ENCODE measurements at regions not wholly inside any gene's neighbourhood (a gene's known extent, or its start where the extent isn't known, plus 50 kb on each side); places are given as distances from the start of the nearest gene placed in this dataset.

DNA sequence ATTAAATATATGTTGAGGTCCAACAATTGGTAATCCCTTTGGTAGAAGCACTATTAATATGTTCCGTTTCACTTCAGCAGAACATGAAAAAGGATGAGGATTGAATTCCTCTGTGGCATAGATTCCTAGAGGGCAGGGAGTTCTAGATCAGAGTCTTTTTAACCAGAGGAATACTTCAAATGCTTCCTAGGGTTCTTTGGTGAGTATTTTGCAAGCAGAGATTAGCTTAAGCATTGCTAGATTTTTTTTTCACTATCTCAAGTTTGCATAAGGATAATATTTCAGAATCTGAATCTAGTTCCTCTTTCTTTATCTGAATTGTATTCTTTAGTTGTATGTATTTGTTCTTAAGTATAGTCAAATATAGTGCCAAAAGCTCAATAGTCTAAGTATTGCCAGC lies 116.6 kb upstream of the ADAMTSL1 start:
- H3K4me1 ChIP-seq (ENCODE audit: low read length): no peaks in the 10 kb centered on the region
- H3K79me2 ChIP-seq (ENCODE audit: low read length): no peaks in the 10 kb centered on the region
- H3K27ac ChIP-seq (ENCODE audit: low read length): no peak overlapping the region
- no peak overlapping the region for H3K4me2 ChIP-seq (ENCODE audit: low read length)
- H3K36me3 ChIP-seq (replicated peaks; ENCODE audit: low read depth, low read length): no peaks in the 10 kb centered on the region
- no peak overlapping the region for H3K9ac ChIP-seq (ENCODE audit: low read length)
- H3K9me3 ChIP-seq (ENCODE audit: insufficient read depth, low read length): no peaks in the 10 kb centered on the region
- TF ChIP-seq, protein P1, sequence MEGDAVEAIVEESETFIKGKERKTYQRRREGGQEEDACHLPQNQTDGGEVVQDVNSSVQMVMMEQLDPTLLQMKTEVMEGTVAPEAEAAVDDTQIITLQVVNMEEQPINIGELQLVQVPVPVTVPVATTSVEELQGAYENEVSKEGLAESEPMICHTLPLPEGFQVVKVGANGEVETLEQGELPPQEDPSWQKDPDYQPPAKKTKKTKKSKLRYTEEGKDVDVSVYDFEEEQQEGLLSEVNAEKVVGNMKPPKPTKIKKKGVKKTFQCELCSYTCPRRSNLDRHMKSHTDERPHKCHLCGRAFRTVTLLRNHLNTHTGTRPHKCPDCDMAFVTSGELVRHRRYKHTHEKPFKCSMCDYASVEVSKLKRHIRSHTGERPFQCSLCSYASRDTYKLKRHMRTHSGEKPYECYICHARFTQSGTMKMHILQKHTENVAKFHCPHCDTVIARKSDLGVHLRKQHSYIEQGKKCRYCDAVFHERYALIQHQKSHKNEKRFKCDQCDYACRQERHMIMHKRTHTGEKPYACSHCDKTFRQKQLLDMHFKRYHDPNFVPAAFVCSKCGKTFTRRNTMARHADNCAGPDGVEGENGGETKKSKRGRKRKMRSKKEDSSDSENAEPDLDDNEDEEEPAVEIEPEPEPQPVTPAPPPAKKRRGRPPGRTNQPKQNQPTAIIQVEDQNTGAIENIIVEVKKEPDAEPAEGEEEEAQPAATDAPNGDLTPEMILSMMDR (IDR thresholded peaks at IDR 0.05; ENCODE audit: low read depth, low read length): no peak
- no peak for TF ChIP-seq EZH2phosphoT487 (IDR thresholded peaks at IDR 0.05; ENCODE audit: low read depth)
- H4K20me1 ChIP-seq (ENCODE audit: insufficient read depth, low read length): no peaks in the 10 kb centered on the region
- H2AFZ ChIP-seq (ENCODE audit: low read depth, low read length): no peak overlapping the region
- no peak overlapping the region for H3K4me3 ChIP-seq (ENCODE audit: low read length)
- H3K27me3 ChIP-seq (ENCODE audit: low read depth, low read length): no peaks in the 10 kb centered on the region

DNA sequence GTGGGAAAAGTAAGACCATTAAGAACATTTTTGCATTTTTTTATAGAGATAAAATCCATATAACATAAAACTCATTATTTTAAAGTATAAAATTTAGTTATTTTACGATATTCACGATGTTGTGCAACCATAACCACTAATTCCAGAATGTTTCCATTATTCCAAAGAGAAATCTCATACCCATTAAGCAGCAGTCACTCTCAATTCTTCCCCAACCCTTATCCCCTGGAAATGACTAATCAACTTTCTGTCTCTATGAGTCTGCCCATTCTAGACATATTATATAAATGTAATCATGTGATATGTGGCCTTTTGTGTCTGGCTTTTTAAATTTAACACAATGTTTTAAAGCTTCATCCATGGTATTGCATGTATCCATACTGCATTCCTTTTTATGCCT lies 115.6 kb upstream of the ADAMTSL1 start:
- H3K4me2 ChIP-seq (ENCODE audit: low read length): no peak overlapping the region
- H3K36me3 ChIP-seq (replicated peaks; ENCODE audit: low read depth, low read length): no peaks in the 10 kb centered on the region
- H3K9ac ChIP-seq (ENCODE audit: low read length): no peak overlapping the region
- peaks cover 7% of the 10 kb centered on the region; the same call in 1 of the 2 replicates for H3K4me1 ChIP-seq (ENCODE audit: low read length)
- H3K27ac ChIP-seq (ENCODE audit: low read length): no peak overlapping the region
- no peak overlapping the region for H2AFZ ChIP-seq (ENCODE audit: low read depth, low read length)
- no peaks in the 10 kb centered on the region for H3K79me2 ChIP-seq (ENCODE audit: low read length)
- no peak overlapping the region for H3K4me3 ChIP-seq (ENCODE audit: low read length)
- H4K20me1 ChIP-seq (ENCODE audit: insufficient read depth, low read length): no peaks in the 10 kb centered on the region
- TF ChIP-seq EZH2phosphoT487 (IDR thresholded peaks at IDR 0.05; ENCODE audit: low read depth): no peak
- TF ChIP-seq, protein P1 (IDR thresholded peaks at IDR 0.05; ENCODE audit: low read depth, low read length): no peak
- H3K27me3 ChIP-seq (ENCODE audit: low read depth, low read length): no peaks in the 10 kb centered on the region
- no peaks in the 10 kb centered on the region for H3K9me3 ChIP-seq (ENCODE audit: insufficient read depth, low read length)

DNA sequence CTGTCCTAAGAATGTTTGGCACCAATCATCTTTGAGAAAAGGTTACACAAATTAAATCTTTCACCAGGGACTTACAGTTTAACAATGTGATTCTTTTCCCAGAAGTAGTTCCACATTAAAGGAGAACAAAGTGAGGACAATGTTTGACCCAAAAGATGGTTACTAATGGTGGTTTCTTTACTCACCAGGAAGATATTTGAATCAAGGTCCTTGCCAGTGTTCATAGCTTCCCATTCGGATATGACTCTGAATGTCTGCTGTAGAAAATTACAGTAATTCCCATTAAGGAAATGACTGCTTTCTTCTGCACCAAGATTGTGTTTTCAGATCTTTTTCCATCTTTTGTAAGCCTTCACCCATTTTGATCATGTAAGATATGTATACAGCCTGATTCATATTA lies 114.6 kb upstream of the ADAMTSL1 start:
- Histone ChIP-seq H3K79me2 (ENCODE audit: low read length) (no peaks in the 10 kb centered on the region), H3K4me1 (ENCODE audit: low read length) (peaks cover 7% of the 10 kb centered on the region; the same call in 1 of the 2 replicates), H2AFZ (ENCODE audit: low read depth, low read length) (no peak overlapping the region), H4K20me1 (ENCODE audit: insufficient read depth, low read length) (no peaks in the 10 kb centered on the region), H3K36me3 (replicated peaks; ENCODE audit: low read depth, low read length) (no peaks in the 10 kb centered on the region), H3K4me3 (ENCODE audit: low read length) (no peak overlapping the region), H3K27ac (ENCODE audit: low read length) (no peak overlapping the region), H3K27me3 (ENCODE audit: low read depth, low read length) (no peaks in the 10 kb centered on the region), H3K4me2 (ENCODE audit: low read length) (no peak overlapping the region), H3K9me3 (ENCODE audit: insufficient read depth, low read length) (no peaks in the 10 kb centered on the region), H3K9ac (ENCODE audit: low read length) (no peak overlapping the region)
- no peak for TF ChIP-seq EZH2phosphoT487 (IDR thresholded peaks at IDR 0.05; ENCODE audit: low read depth)
- TF ChIP-seq, protein P1 (IDR thresholded peaks at IDR 0.05; ENCODE audit: low read depth, low read length): no peak

DNA sequence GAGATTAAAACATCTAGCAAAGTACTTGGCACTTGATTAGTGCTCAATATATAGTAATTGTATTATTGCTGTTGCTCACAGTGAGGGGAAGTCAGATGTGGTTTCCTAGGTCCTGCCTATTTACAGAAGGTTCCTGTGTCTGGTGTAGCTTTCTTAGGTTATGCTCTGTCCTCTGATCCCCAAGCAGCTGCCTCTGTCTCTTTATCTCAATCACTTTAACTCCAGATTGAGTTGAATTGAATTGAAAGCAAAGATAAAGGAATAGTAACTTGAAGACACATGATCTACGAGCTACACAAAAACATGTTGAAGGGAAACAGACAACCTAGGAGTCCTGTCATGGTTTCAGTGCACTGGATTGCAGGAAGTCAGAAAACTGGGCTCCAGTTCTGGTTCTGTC lies 113.9 kb upstream of the ADAMTSL1 start:
- Histone ChIP-seq H3K4me3 (ENCODE audit: low read length) (no peak overlapping the region), H2AFZ (ENCODE audit: low read depth, low read length) (no peak overlapping the region)

More for the DNA sequence above, 113.9 kb upstream of the ADAMTSL1 start:
- Histone ChIP-seq H3K36me3 (replicated peaks; ENCODE audit: low read depth, low read length) (no peaks in the 10 kb centered on the region), H3K9me3 (ENCODE audit: insufficient read depth, low read length) (no peaks in the 10 kb centered on the region), H3K4me2 (ENCODE audit: low read length) (no peak overlapping the region), H3K4me1 (ENCODE audit: low read length) (peaks cover 7% of the 10 kb centered on the region; the same call in 1 of the 2 replicates), H3K27ac (ENCODE audit: low read length) (no peak overlapping the region), H3K9ac (ENCODE audit: low read length) (no peak overlapping the region), H4K20me1 (ENCODE audit: insufficient read depth, low read length) (no peaks in the 10 kb centered on the region), H3K27me3 (ENCODE audit: low read depth, low read length) (no peaks in the 10 kb centered on the region), H3K79me2 (ENCODE audit: low read length) (no peaks in the 10 kb centered on the region)
- TF ChIP-seq, protein P1 (IDR thresholded peaks at IDR 0.05; ENCODE audit: low read depth, low read length): no peak
- TF ChIP-seq EZH2phosphoT487 (IDR thresholded peaks at IDR 0.05; ENCODE audit: low read depth): no peak
